HG03135 (cell line): ENCODE measurements at regions not wholly inside any gene's neighbourhood (a gene's known extent, or its start where the extent isn't known, plus 50 kb on each side); places are given as distances from the start of the nearest gene placed in this dataset.

ENCODE experiments used
- ATAC-seq: cut with Tn5 transposase; IDR thresholded peaks from one replicate; pipeline ENCODE4 v1.9.1; 2021; ENCODE audit warnings: mild to moderate bottlenecking, moderate library complexity; ENCODE audit not compliant: unreplicated experiment

GRCh38 chr12:24561882-24562770 is 386.8 kb downstream of the BCAT1 start:
- no peak for ATAC-seq

- no peak for ATAC-seq
These were observed 387.5 kb downstream of the BCAT1 start for GRCh38 chr12:24561411-24561871.

GRCh38 chr12:24560831-24561271 is 388.1 kb downstream of the BCAT1 start:
- no peak for ATAC-seq

GRCh38 chr12:24560192-24560775 is 388.6 kb downstream of the BCAT1 start:
- no peak for ATAC-seq

- ATAC-seq: no peak
These were observed 391.2 kb downstream of the BCAT1 start for GRCh38 chr12:24557738-24558137.

- ATAC-seq: no peak
These were observed 393.2 kb downstream of the BCAT1 start for GRCh38 chr12:24555730-24556129.

GRCh38 chr12:24554612-24555295 is 394.1 kb downstream of the BCAT1 start:
- ATAC-seq: no peak

DNA sequence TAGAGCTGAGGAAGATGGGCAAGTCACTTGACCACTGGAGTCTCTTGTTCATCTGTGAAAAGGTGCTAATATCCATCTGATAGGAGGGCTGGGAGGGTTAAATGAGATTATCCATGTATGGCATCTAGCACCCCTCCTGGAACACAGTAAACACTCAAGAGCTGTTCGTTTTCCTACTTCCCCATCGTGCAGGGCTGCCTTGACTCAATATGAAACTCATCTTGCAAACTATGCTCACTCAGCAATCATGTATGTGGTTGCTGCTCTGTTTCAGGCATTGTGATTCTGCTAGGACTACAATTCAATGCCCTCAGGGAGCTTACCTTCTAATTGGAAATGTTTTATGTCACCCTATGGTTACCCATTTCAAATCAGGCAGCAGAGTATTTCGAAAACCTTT is 395.6 kb downstream of the BCAT1 start:
- ATAC-seq: no peak

GRCh38 chr12:24551163-24551786 is 397.6 kb downstream of the BCAT1 start:
- ATAC-seq: no peak

- no peak for ATAC-seq
These were observed 398.3 kb downstream of the BCAT1 start for GRCh38 chr12:24550609-24551008.

GRCh38 chr12:24546661-24547060 is 402.2 kb downstream of the BCAT1 start:
- no peak for ATAC-seq

DNA sequence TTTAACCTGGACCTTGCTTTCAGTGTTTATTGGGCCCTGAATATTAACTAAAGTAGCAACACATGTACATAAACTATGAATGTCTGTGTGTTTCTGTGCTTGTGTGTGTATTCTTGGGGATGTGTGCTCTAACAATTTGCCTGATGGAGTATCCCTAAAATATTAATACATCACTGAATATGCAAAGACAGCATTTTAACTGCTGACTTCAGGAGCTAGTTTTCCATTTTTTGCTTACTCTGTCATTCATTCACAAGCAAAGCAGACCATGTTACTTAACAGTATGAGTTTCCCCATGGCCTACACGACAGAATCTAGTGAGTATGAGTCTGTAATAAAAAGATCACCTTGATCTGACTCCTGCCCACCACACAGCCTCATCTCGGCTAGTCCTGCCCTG is 402.8 kb downstream of the BCAT1 start:
- no peak for ATAC-seq

DNA sequence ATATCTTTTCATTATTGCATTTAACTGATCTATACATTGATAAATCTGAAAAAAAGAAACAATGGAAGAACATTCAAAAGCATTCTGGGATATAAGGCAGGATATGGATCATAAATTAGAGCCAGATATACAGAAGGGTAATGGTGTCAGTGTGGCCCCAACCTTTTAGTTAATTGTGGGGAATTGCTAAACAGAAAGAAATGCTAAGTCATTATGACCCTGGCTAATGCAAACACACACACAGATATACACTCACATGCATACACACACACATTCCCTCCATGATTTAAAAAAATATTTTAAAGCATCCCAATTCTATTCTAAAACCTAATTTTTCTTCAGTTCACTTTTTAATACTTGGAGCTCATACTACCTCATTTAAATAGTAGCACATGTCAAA is 404.5 kb downstream of the BCAT1 start:
- ATAC-seq: no peak

DNA sequence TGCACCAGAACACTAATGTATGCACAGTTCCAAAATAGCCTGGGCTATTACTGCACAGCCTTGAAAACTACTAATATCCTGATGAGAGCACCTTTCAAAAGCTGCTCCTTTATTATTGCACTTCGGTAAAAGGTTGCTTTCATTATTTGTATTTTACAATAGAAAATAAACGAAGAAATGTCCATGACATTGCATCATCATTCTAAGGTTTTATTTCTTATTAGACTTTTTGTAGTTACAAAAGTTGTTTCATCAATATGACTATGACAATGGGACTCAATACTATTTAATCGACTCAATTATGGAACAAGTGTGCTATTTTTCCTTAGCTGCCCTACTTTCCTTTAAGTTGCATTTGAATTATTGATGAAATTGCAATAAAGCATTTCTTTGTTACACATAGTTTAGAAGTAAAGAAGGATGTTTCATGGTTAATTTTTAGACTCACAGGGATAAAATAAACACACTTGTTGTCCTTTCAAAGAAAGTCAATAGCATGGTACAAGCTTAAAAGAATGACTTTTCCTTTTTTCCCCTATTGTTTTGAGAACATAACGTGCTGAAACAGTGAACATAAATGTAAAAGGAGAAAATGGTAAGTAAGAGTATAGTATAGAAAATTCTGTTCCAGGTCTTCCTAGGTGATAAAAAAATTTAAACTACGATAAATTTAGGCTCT is 407.6 kb downstream of the BCAT1 start:
- ATAC-seq: no peak

GRCh38 chr12:24539646-24540045 is 409.3 kb downstream of the BCAT1 start:
- no peak for ATAC-seq

DNA sequence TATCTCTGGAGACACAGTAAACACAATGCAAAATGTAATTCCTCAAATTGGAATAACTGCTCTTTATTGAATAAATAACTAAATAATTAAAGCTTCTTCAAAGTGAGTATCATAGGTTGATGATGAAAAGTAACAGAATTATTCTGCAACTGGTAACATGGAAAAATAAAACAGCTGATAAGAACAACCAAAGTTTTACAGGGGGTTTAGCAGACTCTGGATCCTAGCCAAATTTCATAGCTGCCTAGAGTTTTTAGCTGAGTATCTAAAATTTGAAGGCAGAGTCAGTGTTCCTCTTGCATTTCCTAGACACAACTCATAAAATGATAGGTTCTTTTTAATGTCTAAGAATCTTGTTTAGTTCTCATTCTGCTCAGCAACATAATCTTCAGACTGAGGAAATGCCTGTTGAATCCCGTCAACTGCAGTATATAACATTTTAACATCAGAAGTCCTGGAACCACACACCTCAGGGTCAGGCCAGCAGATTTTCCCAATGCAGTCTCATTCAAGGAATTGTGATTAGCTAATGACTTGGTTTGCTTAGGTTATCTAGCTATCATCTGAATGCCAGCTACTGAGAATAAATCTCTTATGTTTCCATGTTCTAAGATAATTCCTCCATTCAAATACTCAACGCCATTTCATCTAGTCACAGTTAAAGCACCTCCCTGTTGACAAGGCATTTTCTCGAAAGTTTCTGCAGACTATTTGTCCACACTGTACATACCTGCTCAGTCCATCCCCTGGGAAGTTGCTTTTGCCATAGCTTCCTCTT is 411.6 kb downstream of the BCAT1 start:
- no peak for ATAC-seq

DNA sequence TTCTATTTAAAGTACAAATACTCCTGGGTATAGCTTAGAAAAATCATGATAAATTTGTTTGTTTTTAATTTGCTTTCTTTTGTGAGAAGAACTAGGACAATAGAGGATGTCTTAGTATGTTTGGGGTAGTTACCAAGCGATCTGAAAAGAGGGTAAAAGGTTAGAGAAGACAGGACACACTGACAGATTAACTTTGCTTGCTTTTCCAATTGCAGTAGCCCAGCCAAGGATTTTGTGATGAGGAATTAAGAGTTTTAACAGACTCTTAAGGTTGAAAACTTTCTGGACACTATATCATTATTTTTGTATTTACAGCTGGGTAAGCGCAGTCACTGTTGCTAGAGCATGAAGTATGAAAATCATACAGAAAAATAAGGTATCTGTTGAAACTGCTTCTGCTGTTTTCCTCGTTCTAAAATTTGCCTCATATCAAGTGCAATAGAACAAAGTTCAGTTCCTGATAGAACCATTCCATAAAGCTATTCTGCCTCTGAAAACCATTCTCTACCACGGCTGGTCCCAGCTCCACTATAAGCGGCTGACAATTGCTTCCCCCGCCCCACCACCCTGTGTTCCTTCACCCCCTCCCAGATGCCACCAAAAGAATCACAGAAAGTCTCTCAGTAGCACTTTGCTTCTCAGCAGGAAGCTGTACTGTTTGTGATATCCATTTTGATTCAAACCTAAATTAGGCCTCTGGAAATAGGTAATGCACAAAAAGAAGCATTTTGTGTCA is 413.4 kb downstream of the BCAT1 start:
- no peak for ATAC-seq

DNA sequence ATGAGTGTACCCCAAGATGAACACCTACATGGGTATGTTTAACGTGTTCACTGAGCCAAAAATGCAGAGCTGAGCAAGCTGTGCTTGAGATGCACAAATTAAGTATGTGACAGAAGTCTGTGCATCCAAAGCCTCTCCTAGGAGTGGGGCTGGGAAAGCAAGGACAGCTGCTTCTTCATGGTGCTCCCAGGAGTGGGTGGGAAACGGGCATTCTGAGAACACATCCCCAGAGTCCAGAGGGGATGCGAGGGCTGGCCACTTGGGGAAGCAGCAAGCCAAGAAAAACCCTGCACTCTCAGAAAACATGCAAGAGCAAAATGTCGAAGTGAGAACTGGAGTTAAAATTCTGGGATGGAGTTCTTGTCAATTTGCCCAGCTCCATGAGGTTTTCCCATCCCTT is 414.3 kb downstream of the BCAT1 start:
- no peak for ATAC-seq

GRCh38 chr12:24533716-24534352 is 415.1 kb downstream of the BCAT1 start:
- ATAC-seq: no peak
